ENCODE measurements at regions not wholly inside any gene's neighbourhood (a gene's known extent, or its start where the extent isn't known, plus 50 kb on each side); places are given as distances from the start of the nearest gene placed in this dataset.

GRCh38 chr10:61356354-61356753 lies 96.8 kb downstream of the TMEM26 start:
- no peaks in the 10 kb centered on the region for H3K9me3 ChIP-seq (ENCODE audit: low read depth, low read length, poor library complexity, severe bottlenecking)
- no peak overlapping the region for H3K27ac ChIP-seq (ENCODE audit: low read depth, low read length, poor library complexity, severe bottlenecking)
- no peak overlapping the region for H3K4me3 ChIP-seq (ENCODE audit: low read depth, low read length, poor library complexity, severe bottlenecking)
- BruUV-seq (replicated peaks), result no TSS peak
- H3K27me3 ChIP-seq (replicated peaks; ENCODE audit: insufficient read depth, low read depth, low read length, poor library complexity), result no peaks in the 10 kb centered on the region
- H3K4me1 ChIP-seq (ENCODE audit: insufficient read depth, low read length, poor library complexity, severe bottlenecking), result no peaks in the 10 kb centered on the region
- intact Hi-C loops (cut with micrococcal nuclease; ENCODE audit: unreplicated experiment), result no loop called here
- POLR2A ChIA-PET (ENCODE audit: low non-redundant PET), result no interaction called here
- H3K36me3 ChIP-seq (ENCODE audit: insufficient read depth, low read length, poor library complexity, severe bottlenecking), result no peaks in the 10 kb centered on the region
- no peak for TF ChIP-seq EZH2 (IDR thresholded peaks at IDR 0.05; ENCODE audit: borderline replicate concordance, low read depth, low read length, poor library complexity, severe bottlenecking)
- TF ChIP-seq CTCF (conservative IDR thresholded peaks at IDR 0.05; ENCODE audit: low read depth, low read length), result no peak
- no peak for DNase-seq (ENCODE audit: low spot score)
- CTCF ChIA-PET, result no interaction called here

DNA sequence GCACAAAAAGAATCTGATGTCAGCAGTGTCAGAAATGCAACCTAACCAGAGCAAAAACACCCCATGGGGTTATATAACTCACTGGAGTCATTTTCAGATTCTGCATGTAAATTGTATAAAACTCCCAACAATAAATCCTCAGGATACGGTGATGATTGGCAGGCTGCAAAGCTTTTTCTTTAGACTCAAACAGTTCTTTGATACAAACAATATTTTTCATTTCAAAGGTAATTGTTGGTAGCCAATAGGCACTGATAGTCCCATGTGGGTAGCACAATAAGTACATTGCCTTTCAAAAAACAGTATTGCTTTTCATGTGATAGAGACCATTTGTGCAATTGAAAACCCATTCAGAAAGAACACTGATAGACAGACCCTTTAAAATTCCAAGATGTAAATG lies 98.0 kb downstream of the TMEM26 start:
- CTCF ChIA-PET, result no interaction called here
- POLR2A ChIA-PET (ENCODE audit: low non-redundant PET), result no interaction called here
- Histone ChIP-seq H3K27me3 (replicated peaks; ENCODE audit: insufficient read depth, low read depth, low read length, poor library complexity) (no peaks in the 10 kb centered on the region), H3K4me3 (ENCODE audit: low read depth, low read length, poor library complexity, severe bottlenecking) (no peak overlapping the region), H3K36me3 (ENCODE audit: insufficient read depth, low read length, poor library complexity, severe bottlenecking) (no peaks in the 10 kb centered on the region), H3K9me3 (ENCODE audit: low read depth, low read length, poor library complexity, severe bottlenecking) (no peaks in the 10 kb centered on the region), H3K27ac (ENCODE audit: low read depth, low read length, poor library complexity, severe bottlenecking) (no peak overlapping the region), H3K4me1 (ENCODE audit: insufficient read depth, low read length, poor library complexity, severe bottlenecking) (no peaks in the 10 kb centered on the region)
- BruUV-seq (replicated peaks), result no TSS peak
- no peak for TF ChIP-seq CTCF (conservative IDR thresholded peaks at IDR 0.05; ENCODE audit: low read depth, low read length)
- TF ChIP-seq EZH2 (IDR thresholded peaks at IDR 0.05; ENCODE audit: borderline replicate concordance, low read depth, low read length, poor library complexity, severe bottlenecking), result no peak
- intact Hi-C loops (cut with micrococcal nuclease; ENCODE audit: unreplicated experiment), result no loop called here
- no peak for DNase-seq (ENCODE audit: low spot score)

DNA sequence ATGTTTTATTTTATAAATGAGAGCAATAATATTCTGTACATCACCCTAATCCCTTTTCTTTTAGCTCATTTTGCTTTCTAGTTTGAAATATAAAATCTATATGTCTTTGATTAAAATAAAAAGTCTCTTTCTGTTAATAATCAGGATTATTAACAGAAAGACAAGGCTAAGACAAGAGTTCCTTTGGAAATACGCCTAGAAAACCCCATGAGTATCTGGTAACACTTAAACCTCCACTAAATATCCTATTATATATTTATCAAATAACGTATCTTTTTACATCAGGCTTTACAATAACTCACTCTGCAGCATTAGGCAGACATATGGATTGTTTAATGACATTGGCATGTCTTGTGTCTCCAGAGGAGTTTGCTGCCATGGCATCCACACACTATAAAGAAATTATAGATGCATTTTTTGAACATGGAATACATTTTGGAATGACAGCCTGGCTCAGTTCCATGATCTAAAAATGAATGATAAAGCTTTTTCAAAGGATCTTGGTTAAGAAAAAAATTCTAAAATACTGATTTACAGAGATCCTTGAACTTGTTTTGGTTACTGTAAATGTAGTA lies 98.7 kb downstream of the TMEM26 start:
- CTCF ChIA-PET, result no interaction called here
- no peaks in the 10 kb centered on the region for H3K27me3 ChIP-seq (replicated peaks; ENCODE audit: insufficient read depth, low read depth, low read length, poor library complexity)
- TF ChIP-seq CTCF (conservative IDR thresholded peaks at IDR 0.05; ENCODE audit: low read depth, low read length) (no peak), EZH2 (IDR thresholded peaks at IDR 0.05; ENCODE audit: borderline replicate concordance, low read depth, low read length, poor library complexity, severe bottlenecking) (no peak)
- POLR2A ChIA-PET (ENCODE audit: low non-redundant PET), result no interaction called here
- DNase-seq (ENCODE audit: low spot score), result no peak
- no peaks in the 10 kb centered on the region for H3K9me3 ChIP-seq (ENCODE audit: low read depth, low read length, poor library complexity, severe bottlenecking)
- intact Hi-C loops (cut with micrococcal nuclease; ENCODE audit: unreplicated experiment), result no loop called here
- no peaks in the 10 kb centered on the region for H3K36me3 ChIP-seq (ENCODE audit: insufficient read depth, low read length, poor library complexity, severe bottlenecking)
- no TSS peak for BruUV-seq (replicated peaks)
- H3K4me3 ChIP-seq (ENCODE audit: low read depth, low read length, poor library complexity, severe bottlenecking), result no peak overlapping the region
- no peak overlapping the region for H3K27ac ChIP-seq (ENCODE audit: low read depth, low read length, poor library complexity, severe bottlenecking)
- H3K4me1 ChIP-seq (ENCODE audit: insufficient read depth, low read length, poor library complexity, severe bottlenecking), result no peaks in the 10 kb centered on the region
